Stimulated activated CD4-positive, alpha-beta T cell treated with anti-CD3 and anti-CD28 coated beads, Interleukin-15, amount 100 ng/mL, for 1 hour (primary cell): ENCODE measurements at regions not wholly inside any gene's neighbourhood (a gene's known extent, or its start where the extent isn't known, plus 50 kb on each side); places are given as distances from the start of the nearest gene placed in this dataset.
"Not testable (repeated sequence)": the region's sequence is repeated elsewhere in the genome, so short reads cannot be mapped to it uniquely, and the experiment has no call there.

Experiments used
- DNase-seq, 2 donors: peaks; one replicate each; pipeline ENCODE4 v3.0.0-alpha.2; 2020; ENCODE audit warnings: low read depth in 1 of 2, low spot score in 1 of 2

DNA sequence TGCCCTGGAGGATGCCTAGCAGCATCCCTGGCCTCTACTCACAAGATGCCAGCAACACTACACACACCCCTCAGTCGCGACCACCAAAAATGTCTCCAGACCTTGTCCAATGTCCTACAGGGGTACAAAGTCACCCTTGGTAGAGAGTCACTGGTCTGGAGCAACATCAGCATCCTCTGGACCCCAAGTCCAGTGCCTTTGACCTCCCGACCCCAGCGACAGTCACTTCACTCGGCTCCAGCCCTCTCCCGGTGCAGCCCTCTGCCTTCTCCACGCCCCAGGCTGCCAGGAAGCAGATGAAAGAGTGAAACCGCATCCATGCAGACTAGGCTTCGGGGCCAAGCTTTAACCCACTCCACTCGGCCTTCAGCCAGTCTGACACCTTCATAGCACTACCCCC is 92.0 kb upstream of the SRSF6 start:
- DNase-seq, result no peak

DNA sequence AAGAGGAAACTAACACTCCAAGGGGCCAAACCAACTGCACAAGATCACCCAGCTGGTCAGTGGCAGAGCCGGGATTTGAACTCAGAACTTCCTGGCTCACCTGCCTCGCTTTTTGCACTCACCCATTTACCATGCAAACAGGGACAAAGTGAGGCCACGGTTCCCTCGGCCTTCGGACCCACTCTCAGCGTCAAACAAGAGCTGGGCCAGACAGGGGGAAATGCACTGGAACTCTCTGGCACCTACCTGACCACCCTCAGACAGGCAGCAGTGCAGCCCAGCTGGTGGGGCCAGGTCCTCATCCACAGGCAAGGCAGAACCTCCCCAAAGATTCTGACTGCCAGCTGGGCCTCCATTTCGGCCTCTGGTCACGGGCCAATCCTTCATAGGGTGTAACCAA is 93.7 kb upstream of the SRSF6 start:
- DNase-seq, result no peak

DNA sequence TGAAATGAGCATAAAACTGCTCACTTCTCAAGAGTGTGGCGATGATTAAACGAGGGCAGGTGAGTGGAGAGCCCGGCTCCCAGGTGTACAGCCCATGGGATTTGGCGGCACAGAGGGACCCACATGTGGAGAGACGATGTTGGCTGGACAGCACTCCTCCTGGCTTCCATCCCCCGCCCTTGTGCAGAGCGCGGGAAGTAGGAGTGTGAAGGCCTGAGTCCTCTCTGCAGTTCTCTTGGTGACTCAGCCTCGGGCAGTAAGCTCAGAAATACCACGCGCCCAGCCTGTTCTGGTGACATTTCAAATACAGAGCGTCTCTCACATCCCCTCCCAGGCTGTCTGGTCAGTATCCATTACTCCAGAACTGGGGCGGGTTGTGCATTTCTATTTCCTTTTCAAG is 94.2 kb upstream of the SRSF6 start:
- DNase-seq, result no peak

DNA sequence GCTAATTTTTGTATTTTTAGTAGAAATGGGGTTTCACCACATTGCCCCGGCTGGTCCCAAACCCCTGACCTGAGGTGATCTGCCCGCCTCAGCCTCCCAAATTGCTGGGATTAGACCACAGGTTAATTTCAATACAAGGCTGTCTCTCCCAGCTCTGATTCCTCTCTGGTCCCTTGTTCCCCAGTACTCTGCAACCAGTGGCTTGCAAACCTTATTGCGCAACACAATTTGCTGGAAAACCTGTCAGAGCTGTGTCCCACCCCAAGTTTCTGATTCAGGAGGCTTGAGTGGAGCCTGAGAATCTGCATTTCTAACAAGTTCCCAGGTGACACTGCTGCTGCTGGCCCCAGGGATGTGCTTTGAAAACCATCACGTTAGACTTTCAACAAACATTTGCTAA is 96.2 kb upstream of the SRSF6 start:
- DNase-seq, result no peak

DNA sequence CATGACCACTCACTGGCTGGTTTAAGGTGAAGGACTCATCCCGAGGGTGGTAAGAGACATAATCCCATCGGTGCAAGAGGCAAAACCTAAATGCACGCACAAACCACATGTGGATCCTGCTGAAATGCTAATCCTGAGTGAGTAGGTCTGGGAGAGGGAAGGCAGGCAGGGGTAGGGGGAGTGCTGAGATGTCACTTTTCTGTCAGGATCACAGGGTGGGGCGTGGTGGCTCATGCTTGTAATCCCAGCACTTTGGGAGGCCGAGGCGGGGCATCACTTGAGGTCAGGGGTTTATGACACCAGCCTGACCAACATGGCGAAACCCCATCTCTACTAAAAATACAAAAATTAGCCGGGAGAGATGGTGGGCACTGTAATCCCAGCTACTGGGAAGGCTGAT is 97.7 kb upstream of the SRSF6 start:
- no peak for DNase-seq

DNA sequence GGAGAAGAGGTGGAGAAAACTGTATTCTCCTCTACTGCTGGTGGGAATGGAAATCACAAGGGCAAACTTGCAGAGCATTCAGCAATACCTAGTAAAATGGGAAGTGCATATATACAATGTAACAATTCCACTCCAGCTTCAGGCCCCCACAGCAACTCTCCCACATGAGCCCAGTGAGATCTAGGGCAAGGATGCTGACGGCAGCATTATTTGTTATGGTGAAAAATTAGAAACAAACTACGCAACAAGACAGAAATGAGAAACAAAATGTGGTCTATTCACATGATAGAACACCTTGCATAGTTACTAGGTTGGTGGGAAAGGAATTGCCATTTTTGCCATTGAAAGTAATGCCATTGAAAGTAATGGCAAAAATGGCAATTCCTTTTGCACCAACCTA is 98.9 kb upstream of the SRSF6 start:
- DNase-seq, result no peak

DNA sequence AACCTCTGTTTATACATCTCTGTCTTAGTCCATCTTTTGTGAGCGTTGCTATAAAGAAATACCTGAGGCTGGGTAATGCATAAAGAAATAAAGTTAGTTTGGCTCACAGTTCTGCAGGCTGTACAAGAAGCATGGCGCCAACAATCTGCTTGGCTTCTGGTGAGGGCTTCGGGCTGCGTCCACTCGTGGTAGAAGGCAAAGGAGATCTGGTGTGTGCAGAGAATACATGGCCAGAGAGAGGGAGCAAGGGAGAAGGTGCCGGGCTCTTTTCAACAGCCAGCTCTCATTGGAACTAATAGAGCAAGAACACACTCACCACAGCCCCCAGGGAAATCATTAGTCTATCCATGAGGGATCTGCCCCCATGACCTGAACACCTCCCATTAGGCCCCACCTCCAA is 100.3 kb upstream of the SRSF6 start:
- DNase-seq, result no peak

DNA sequence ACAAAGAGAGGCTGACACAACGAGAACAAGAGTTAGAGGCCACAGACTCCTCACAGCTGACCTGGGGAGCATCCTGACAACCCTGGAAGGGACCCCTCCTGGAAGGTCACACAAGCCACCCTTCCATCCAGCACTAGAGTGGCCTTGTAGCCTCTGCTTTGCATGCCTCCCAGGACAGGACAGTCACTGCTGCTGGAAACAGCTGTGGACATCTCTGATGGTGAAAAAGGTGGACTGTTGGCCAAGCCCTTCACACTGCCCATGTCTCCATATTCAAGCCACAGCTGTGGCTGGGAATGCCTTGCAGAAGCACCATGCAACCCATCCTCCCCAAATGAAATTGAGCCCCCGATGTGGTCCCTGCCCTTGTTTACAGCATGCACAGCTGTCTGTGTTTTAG is 102.1 kb upstream of the SRSF6 start:
- DNase-seq, result no peak

DNA sequence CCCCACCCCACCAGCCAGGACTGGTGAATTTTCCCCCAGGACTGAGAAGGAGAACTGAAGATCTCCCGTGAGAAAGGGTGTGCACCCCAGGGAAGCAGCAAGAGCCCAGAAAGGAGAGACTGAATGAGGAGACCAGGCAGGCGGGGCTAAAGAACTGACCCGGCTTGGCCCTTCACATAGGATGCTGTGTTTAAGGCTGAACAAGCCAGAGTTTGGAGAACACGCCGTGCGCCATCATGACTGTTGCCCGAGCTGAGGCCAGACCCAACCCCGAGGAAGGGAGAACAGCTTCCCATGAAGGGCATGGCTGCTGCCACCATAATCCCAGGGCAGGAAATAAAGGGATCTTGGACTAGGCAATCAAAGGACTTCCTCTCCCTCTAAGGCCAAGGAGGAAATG is 104.7 kb upstream of the SRSF6 start:
- no peak for DNase-seq

DNA sequence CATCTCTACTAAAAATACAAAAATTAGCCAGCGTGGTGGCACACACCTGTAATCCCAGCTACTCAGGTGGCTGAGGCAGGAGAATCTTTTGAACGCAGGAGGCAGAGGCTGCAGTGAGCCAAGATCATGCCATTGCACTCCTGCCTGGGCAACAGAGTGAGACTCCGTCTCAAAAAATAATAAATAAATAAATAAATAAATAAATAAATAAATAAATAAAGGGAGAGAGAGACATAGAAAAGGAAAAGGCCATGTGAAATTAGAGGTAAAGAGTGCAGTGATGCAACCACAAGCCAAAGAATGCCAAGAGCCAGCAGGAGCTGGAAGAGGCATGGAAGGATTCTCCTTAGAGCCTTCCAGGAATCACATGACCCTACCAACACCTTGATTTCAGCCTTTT is 107.0 kb upstream of the SRSF6 start:
- not testable (repeated sequence) for DNase-seq

DNA sequence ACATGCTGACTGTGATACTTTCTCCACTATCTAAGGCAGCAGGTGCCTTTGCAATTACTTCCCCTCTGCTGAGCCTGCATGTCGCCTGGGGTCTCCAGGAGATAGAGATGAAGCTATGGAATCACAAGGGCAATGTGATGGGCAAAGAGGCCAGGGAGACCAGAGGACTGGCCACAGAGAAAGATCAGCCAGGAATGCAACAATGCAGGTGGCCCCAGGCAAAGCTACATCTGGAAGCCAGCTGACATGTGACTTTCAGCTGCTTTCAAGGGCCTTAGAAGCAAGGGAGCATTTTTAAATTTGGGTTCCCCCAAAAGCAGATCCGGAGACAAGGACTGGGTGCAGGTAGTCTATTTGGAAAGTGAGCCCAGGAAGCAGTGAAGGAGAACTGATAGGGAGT is 107.9 kb upstream of the SRSF6 start:
- no peak for DNase-seq

DNA sequence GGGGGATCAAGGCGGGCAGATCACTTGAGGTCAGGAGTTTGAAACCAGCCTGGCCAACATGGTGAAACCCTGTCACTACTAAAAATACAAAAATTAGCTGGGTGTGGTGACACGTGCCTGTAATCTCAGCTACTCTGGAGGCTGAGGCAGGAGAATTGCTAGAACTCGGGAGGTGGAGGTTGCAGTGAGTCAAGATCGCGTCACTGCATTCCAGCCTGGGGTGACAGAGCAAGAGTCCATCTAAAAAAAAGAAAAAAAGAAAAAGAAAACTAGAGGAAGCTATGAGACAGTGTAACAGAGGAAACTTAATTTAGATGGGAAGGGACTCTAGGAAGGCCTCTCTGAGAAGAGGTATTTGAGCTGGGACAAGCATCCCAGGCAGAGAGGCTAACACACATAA is 109.9 kb upstream of the SRSF6 start:
- DNase-seq, result not testable (repeated sequence)

DNA sequence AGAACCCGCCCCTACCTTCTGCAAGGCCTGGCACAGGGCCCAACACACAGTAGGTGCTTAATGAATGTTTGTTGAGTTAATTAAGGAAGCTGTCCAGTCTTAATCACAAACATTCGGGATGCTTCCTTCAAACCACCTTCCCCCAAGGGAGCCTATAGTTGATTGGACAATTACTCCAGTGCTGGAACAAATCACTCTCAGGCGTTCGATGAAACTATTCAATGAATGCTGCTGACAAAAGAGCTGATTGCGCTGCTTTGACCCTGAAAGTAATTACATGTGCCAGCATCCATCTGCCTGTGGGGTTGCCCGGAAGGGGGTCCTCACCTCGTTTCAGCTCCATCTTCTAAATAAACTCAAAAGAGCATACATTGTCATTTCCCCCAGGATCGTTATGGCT is 112.0 kb upstream of the SRSF6 start:
- no peak for DNase-seq

DNA sequence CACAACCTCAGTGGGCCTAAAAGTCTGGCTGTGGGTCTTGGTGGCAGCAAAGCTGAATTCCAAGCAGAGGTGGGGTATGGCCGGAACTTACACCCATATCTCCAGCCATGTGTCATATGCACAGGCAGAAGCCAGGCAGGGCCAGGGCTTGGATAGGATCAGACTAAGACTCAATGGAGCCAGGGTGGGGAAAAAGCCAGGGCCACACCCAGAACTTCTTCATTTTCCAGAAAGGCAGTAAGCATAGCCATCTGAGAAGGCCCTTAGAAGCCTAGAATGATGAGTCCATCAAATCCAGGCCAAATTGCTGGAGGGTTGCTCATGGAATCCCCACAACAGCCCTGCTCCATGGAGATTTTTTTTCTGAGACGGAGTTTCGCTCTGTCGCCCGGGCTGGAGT is 116.2 kb upstream of the SRSF6 start:
- no peak for DNase-seq

DNA sequence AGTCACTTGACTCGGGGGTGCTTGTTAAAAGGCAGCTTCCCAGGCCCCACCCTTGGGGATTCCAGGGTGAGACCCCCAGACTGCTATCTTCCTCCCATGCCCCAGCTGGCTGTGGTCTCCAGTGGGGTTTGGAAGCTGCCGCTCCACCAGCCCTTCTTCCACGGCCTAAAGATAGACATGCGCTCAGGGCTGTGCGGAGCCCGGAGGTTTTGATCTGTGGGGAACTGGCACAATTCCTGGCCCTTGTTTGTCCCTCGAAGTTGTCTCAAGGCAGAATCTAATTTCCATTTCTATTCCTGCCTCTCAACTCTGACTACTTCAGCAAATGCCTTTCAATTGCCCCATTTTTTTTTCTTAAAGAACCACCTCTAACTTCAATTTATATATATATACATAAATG is 120.7 kb upstream of the SRSF6 start:
- DNase-seq, result no peak

DNA sequence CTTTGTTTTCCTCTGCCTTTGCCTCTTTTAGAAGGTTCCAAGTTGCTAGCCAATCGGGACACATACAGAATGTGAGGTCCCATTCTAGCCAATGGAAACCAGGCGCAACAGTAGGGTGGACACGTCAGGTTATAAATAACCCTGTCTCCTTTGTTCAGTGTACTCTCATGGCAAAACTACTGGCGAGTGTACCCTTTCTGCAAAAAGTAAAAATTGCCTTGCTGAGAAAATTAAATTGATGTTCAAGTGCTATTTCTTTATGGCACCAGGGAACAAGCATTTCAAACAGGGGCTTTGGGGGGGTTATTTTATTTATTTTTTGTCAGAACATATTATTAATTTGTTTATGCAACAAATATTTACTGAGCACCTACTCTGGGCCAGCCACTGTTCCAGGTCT is 123.6 kb upstream of the SRSF6 start:
- DNase-seq, result no peak

DNA sequence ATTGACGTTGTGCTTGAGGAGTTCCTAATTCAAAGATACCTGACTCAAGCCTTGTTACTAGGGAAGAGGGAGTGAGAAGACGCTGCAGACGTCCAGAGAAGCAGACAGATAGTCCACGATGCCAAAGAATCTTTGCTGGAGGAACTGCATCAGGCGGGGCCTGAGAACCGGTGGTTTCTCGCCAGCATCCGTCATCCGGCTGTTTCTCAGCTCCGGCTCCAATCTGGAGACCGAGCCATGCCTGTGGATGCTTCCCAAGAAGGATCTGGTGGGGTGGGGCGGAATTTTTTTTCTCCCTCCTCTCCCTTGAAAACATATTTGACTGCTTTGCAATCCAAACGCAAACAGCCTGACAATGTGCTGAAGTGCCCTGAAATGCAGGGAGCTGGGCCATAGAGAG is 125.8 kb upstream of the SRSF6 start:
- no peak for DNase-seq

DNA sequence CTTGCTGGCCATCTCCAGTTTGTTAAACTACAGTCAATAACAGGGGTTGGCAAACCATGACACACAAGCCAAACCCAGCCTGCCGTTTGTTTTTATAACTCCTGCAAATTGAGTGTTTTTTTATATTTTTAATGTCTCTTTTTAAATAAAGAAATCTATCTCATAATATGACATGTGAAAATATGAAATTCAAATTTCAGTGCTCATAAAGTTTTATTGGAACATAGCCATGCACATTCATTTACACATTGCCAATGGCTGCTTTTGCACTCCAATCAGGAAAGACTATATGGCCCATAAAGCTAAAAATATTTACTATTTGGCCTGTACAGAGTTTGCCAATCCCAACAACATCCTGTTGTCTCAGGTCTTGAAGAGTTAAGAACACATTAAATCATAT is 129.0 kb upstream of the SRSF6 start:
- no peak for DNase-seq

DNA sequence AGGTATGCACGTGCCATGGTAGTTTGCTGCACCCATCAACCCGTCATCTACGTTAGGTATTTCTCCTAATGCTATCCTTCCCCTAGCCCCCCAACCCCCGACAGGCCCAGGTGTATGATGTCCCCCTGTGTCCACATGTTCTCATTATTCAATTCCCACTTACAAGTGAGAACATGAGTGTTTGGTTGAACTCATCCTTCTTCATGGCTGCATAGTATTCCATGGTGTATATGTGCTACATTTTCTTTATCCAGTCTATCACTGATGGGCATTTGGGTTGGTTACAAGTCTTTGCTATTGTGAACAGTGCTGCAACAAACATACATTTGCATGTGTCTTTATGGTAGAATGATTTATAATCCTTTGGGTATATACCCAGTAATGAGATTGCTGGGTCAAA is 130.5 kb upstream of the SRSF6 start:
- not testable (repeated sequence) for DNase-seq

DNA sequence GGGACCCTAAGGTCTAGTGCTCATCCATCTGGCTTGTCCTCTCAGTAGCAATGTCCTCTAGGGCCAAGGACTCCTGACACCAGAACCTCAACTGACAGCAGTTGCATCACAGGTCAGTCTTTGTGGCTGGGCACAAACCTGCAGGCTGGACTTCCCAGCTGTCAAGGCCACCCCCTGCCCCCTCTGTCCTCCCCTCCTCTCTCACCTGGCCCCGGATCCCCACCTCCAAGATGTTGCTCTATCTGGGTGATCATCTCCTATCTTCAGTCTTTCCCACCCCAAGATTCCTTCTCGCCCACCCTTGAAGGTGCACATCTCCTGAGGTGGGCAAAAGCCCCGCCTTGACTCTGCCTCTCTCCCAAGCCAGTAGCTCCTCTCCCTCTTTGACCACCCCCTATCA is 131.8 kb upstream of the SRSF6 start:
- no peak for DNase-seq

DNA sequence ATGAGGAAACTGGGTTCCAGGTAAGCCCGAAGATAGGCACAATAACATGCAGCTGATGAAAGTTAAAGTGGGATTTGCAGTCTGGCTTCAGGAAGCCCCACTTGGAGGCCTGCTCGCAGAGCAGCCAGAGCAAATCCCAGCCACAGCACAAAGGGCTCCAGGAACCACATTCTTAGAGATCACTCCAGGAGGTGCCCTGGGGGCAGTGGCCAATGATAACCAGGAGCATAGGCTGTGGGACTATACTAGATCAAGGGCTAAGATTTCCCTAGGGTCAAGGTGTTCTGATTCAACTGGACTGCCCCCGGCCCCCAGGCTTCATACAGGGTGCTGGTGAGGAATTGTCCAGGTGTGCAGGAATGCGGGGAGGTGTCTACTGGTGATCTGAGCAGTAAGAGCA is 133.9 kb upstream of the PTPRT start:
- no peak for DNase-seq

DNA sequence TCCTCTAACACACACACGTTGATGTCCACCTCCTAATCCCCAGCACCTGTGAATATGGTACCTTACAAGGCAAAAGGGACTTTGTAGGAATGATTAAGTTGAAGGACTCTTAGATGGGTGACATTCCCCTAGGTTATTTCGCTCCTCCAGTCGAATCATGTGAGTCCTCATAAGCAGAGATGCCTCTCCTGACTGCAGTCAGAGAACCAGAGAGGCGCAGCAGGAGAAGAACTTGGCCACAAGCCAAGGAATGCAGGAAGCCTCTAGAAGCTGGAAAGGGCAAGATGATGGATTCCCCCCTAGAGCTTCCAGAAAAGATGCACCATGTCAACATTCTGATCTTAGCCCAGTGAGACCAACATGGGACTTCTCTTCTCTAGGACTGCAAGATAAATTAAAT is 133.1 kb upstream of the PTPRT start:
- DNase-seq, result no peak

DNA sequence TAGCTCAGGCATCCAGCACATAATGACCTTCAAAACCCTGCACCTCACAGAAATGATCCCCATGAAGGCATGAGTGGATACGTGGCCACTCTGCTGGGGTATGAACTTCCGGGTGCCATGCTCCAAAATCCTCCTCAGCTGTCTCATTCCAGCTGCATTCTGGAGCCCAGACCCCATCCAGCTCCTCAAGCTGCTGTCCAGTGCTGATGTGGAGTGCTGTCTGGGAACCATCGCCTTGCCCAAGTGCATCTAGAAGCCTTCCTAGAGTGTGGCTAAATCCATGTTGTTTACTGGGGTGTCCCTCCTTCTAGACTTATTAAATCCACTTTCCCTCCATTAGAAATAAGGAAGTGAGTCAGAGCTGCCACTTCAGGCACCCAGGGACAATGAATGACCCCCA is 130.8 kb upstream of the PTPRT start:
- no peak for DNase-seq

DNA sequence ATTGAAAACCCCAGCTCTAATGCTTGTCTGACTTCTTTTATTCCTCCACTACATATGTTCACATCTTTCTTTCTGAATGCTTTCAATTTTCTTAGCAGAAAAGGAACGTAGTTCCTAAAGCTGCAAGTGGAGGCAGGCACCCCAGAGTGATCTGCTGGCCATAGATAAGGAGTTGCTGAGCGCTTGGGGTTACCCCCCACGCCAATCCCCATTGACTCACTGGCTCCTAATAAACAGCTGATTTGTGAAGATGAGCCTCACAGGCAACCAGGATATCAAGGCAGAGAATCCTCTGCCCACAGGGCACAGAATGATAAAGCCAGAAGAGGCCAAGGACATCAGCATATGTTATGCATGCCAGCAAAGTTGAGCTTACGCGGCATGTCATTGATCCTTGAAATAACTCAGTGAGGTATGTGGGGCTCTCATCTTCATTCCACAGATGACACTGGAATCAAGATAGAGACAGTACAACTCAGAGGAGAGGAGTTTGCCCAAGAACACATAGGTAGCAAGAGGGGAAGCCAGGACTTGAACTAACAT is 129.1 kb upstream of the PTPRT start:
- DNase-seq, result no peak
